GM21367 (cell line): ENCODE measurements at regions not wholly inside any gene's neighbourhood (a gene's known extent, or its start where the extent isn't known, plus 50 kb on each side); places are given as distances from the start of the nearest gene placed in this dataset.

Experiments used
- ATAC-seq: cut with Tn5 transposase; IDR thresholded peaks from one replicate; pipeline ENCODE4 v1.9.1; 2021; ENCODE audit not compliant: unreplicated experiment

DNA sequence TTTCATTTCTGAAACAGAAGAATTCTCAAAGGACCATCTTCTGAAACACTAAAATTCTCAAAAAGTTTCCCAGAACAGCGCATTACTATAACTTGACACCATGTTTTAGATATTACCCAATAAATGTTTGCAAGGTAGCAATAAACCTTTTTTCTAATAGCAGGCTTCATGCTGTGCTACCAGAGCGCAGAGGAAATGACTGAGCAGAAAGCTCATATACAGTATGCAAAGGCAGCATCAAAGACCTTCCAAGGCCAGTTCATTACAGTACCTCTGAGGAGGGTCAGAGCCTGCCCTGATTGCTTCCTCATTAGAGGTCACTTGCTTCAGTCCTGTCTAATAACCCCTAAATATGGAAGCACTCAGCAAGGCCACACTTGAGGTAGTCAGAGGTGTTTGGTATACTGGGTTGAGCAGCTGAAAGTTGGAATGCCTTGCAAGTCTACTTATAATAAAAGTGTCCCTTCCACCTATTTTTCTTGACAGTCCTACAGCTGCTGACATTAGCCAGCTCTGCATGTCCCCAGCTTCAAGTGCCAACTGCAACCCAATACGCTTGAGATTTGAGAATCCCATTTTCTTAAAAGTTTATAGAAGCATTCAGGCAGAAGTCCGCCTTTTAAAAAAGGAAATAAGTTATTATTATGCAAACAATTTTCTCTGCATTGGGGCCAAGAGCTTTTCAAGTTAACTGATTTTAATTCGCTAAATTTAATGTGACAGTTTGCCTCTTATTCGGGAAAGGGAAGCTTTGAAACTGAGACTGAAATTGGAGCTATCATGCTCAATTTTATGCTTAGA lies 207.2 kb downstream of the ZC3H11B start:
- no peak for ATAC-seq

DNA sequence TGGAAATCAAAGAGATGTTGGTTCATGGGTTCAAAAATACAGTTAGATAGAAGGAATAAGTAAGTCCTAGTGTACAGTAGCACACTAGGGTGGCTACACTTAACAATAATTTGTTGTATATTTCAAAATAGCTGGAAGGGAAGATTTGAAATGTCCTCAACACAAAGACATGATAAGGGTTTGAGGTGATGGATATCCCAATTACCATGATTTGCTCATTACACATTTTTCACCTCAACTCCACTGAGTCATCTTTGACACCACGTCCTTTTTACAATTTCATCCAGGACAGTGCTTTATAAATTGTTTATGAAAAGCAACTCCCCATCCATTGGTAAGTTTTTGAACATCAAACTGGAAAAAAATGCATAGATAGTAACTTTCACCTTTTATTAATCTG lies 208.3 kb downstream of the ZC3H11B start:
- no peak for ATAC-seq

DNA sequence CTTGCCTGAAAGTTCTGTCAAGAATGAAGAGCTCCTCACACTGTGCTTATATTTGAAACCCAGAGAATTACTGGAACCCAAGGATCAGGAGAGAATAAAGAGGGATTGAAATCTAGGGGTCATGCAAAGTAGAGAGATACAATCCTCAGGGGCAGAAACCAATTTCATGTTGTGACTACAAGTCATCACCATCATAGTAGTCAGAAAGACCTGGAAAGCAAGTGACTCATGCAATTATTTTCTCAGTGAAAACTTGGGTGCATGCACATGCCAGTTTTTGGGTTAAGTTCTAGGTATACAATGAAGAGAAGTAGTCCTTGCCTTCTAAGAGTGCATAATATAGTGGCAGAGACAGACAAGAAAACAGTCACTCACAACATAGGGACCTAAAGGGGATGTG lies 210.0 kb downstream of the ZC3H11B start:
- ATAC-seq, result no peak

DNA sequence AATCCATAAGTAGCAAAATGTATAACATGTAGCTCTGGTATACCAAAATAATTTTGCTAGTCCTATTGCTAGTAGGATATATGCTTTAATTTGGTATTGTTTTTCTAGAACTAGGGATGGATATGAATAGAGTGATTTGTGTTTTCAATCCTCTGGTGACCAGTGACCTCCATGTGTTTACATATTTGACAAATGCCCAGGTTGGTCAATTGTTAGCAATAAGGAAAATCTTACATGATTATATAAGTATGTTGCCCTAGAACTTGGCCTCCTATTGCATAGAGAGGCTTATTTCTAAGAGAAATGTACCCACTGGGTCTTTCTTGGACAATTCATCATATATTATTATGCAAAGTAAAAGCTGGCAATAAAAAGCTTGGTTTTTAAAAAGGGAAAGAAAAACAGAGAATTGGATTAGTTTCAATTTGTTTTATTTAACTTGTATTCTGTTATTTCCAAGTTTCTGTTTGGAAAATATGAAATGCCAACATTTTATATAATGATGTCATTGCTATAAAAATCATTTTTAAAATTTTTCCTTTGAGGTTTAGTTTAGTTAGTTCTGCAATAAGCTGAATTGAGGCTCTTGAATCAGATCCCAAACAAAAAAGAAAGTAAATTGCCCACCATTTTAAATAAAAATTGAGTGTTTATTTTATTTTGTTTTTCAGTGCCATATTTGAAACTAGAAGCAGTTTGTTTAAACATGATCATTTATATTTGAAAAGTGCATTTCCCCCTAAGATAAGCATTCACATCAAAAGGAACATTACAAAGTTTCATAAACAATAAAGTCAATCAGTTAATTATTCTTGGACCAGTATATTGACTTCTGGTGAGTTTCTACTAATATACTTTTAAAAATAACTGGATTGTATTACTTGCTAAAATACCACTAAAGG lies 210.9 kb downstream of the ZC3H11B start:
- ATAC-seq, result no peak

DNA sequence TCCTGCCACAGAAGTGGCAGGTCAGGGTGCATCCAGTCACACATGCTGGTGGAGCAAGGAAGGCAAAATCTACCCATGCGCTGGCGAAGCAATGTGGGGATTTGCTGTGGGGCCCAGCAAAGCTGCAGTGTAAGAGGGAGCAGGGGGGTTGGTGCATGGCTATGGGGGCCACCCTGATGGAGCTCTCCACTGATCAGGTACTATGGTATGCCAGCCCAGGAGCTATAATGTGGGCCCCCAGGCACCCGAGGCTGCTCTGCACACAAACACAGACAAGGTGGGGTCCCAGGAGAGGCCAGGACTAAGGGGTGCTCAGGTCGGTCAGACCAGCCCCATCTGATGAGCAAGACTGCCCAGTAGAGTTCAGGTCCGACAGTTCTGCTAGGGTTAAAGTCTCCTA lies 213.5 kb downstream of the ZC3H11B start:
- ATAC-seq, result no peak

DNA sequence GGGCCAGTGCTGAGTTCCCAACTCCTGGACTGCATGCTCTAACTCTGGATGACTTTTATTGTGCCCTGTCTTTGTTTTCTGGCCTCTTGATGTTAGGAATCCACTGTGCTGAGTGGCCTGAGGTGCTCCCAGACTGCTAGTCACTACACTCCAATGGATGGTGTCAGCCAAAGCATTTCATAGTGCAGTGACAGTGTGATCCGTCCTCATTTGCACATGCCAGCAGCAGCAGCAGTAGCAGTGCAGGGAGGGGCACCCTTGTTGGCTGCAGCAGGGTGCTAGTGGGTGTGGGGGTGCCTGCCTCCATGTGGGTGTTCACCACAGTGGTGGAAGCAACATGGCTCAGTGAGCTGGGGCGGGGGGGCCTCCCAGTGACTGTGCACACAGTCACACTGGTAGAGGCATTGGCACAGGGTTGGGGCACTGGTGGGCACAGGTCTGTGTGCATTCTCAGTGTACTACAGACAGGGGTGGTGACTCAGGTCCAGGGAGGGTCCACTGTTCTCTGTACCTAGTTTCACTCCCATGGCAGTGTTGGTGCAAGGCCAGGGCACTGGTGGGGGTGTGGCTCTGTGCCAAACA lies 214.0 kb downstream of the ZC3H11B start:
- ATAC-seq, result no peak

DNA sequence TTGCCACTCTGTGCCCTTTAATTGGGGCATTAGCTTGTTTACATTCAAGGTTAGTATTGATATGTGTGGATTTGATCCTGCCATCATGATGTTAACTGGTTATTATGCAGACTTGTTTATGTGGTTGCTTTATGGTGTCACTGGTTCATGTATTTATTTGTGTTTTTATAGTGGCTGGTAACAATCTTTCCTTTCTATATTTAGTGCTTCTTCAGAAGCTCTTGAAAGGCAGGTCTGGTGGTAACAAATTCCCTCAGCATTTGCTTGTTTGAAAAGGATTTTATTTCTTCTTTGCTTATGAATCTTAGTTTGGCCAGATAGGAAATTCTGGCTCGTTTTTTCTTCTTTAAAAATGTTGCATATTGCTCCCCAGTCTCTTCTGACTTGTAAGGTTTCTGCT lies 215.4 kb downstream of the ZC3H11B start:
- ATAC-seq, result no peak

DNA sequence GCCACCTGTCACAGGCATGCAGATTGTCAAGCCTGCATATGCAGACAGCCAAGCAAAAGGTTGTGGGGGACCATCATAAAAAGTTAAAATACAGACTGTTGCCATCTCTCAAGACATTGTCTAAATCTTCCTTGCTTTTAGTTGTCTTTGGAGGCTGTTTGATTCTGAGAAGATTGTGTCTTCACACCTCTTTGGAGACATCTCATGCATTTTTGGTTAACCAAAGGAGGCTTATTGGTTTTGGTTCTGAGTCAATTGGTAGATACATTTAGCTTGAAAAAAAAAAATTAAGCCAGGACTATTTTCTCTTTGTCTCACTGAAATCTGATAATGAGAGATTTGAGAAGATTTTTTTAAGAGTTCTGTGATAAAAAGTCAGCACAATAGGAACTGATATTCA lies 217.6 kb downstream of the LYPLAL1 start:
- ATAC-seq, result no peak

DNA sequence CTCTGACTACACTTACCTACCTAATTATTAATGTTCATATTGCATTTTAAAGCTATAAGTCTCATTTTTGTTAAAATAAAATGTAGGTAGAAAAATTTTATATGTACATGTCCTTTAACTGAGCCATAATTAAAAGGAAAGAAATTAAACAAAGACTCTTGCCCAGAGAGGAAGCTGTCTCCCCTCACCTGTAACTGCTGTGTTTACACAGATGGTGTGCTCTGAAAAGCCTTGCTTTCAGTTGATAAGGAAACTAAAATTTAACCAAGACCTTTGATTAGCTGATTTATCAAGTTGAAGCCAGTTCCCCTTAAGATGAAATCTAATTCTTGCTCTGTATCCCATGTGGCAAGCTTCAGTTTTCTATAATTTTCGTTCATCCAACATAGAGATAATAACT lies 213.5 kb downstream of the LYPLAL1 start:
- ATAC-seq, result no peak

DNA sequence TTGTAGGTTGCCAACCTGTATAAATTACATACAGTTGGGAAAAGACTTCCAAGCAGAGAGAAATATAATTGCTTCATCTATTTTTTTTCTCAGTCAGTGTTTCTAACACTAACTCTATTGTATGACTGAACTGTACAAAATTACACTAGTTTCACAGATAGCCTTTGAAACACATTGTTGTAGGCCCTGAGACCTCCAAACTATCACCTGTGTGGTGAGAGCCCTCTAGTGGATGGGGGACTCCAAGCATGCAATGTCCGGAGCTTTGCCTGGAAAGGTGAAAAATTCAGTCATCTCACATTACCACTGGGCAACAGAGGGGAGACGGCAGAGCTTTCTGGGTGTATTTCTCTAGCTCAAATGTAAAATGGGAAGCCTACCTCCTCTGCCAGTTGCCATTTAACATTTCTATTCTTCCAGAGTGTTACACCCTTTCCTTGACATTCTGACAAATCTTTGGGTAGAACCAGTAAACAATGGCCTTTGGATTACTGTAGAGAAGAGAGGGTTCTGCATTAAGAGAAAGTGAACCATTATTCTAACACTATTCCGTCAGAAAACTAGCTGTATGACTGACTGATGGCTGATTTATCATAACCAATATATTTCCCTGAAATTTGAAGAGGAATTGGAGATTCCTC lies 212.2 kb downstream of the LYPLAL1 start:
- peak; percentile 98 for ATAC-seq

DNA sequence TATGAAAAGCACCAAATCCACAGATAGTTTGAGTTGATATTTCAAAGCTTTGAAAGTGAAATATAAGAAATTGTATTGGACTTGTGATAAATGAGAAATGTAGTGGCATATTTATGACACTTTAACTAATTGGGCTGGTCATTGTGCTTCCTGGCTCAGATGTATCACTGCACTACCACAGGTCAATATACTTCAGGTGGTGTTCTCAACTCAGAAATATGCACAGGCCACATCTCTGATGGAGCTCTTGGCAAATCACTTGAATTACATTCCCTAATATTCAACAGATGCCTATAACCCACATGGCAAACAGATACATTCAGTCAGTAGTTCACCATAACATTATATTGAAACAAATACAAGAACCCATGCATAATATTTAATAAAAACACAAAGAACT lies 209.6 kb downstream of the LYPLAL1 start:
- no peak for ATAC-seq

DNA sequence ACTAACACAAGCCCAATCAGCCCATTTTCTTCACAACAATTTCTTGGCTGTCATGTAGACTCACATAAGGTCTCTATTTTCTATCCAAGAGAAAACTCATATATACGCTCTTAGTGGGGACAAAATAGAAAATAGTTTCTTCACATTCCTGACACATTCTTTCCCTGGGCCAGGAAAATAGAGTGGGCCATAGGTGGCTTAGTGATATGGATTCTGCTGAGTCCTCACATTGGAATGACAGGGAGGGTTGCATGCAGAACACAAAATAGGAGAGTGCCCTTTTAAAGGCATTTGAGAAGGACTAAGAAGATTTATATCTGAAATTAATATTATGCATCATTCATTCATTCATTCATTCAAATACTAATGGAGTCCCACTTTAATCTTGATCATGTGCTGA lies 207.7 kb downstream of the LYPLAL1 start:
- ATAC-seq, result no peak

DNA sequence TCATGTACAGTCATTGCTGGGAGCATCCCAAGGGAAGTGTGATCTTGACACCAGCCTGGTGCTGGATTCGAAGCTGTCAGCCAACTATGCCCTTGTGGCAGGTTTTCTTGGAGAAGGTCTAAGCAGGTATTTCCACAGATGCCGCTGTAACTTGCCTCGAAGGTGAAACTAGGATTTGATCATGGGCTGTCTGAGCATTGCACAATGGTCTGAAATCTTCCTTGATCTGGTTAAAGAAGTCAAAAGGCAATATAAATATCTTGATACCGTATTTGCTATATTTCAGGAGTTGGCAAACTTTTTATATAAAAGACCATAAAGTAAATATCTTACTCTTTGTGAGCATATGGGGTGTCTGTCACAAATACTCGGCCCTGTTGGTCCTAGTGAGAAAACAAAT lies 206.8 kb downstream of the LYPLAL1 start:
- ATAC-seq, result no peak

DNA sequence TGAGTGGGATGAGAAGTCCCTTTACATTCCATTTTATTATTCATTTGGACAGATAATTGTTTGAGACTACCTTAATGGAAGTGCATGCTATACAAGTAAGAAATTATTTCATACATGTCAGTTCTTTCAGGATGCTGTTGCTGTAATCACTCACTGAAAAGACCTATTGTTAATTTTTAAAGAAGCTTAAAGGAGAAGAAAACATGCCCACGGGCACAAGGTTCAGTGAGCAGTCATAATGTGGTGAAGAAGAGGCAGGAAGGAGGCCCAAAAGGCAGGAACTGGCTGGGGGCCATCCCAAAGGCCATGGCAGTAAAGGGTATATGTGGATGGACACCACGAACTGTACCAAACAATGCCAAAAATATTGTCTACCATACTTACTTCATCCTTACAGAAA lies 206.0 kb downstream of the LYPLAL1 start:
- ATAC-seq, result no peak

DNA sequence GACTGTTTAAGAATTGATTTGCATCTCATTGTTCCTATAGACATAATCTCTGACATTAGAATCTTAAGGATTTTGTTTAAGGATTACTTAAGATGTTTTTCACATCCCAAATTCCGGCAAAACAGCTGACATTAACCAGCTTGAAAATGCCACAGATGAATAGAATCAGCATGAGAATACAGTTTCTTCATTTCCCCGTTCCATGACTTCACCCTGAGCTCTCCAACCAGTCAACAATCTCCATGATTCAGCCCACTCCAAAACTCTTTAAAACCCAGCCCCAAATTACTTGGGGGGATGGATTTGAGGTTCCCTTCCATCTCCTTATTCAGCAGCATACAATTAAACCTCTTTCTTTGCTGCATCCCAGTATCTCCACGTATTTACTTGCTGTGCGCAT lies 201.0 kb downstream of the LYPLAL1 start:
- no peak for ATAC-seq

DNA sequence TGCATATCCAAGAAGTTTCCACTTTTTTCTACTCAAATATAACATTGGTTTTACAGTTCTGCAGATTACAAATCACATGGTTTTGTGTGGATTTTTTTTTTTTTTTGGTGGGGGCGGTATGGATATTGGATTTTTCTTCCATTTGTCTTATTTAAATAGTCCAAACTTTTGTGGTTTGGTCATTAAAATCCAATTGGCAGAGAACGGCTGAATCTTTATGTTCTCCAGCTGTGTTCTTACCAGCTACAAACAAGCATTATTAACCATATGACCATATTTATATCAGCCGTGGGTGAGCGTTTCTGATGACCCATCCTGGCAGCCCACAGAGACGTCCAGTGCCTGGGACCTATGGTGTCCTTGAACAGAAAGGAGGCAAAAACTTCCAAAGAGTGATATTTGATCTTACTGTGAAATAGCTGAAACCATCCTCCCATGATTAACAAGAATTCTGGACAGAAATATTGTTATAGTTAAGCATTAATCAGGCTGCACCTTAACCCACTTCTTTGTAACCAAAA lies 200.4 kb downstream of the LYPLAL1 start:
- ATAC-seq, result no peak

DNA sequence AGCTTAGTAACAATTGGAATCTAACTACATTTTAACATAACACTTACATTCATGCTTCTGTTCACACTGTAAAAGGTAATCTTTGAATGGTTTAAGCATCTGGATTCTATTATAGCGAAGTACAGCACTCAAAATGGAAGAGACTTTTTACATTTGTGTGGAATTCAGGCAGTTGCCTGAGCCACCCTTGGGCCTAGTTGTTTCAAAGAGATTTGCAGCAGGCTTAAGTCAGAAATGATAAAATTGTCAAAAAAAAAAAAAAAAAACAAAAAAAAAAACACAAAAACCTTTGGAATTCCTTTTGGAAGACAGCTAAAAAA lies 199.9 kb downstream of the LYPLAL1 start:
- no peak for ATAC-seq

DNA sequence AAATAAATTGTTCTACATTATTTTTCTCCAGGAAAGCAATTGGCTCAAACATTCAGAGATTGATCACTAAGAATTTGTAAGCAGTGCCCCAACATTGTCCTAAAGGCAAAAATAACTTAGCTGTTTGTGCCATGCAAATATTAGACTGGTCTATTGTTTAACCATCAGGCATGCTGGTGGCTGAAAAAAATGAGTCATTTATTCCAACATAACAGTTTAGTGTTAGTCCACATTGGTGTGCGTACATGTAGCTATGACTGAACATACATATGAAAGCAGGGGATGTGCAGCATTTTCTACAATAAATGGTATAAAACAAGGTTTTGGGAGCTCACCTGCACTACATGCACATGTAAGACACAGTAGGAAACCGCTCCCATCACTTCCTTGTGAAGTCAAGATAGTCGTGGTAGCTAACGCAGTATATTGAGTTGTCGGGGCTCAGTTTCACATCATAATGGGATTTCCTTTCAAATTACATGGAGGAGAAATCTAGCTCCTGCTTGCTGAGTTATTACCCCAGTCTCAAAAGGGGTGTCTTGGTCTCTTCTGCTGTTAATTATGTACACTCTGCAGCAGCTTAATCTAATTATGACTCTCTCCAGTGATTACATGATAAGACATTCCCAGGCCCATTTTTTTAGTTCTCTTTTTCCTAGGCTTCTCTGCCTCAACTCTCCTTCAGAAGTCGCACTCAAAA lies 199.4 kb downstream of the LYPLAL1 start:
- ATAC-seq, result no peak

DNA sequence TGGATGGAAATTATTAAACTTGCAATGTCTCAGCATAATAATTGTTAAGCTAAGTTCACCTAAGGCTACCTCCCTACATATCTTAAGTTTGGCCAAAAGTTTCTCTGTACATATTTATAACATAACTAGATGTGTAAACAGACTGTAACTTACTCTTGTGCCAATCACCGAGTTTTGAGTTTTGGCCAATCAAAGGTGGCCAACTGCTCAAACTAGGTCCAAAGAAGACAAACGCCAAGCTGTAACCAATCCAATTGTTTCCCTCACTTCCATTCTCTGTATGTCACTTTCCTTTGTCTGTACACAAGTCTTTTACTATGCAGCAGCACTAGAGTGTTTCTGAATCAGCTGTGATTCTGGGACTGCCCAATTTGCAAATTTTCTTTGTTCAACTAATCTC lies 197.8 kb downstream of the LYPLAL1 start:
- ATAC-seq, result no peak

DNA sequence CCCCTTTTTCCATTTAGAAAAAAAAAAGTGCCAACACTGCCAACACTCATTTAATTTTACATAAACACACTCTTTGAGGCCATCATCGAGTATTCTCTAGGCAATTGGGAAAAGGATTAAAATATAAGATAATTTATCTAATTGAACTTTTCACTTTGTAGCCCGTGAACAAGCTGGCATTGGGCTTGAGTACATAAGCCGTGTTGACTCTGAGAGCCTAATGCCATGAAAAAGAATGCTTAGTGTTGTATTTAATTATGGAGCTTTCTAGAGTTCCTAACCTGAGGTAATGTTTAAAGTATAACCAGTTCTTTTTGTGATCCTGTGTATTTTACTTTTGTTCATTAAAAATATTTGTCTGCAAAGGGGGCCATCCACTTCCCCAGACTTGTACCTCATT lies 193.8 kb downstream of the LYPLAL1 start:
- ATAC-seq, result no peak

DNA sequence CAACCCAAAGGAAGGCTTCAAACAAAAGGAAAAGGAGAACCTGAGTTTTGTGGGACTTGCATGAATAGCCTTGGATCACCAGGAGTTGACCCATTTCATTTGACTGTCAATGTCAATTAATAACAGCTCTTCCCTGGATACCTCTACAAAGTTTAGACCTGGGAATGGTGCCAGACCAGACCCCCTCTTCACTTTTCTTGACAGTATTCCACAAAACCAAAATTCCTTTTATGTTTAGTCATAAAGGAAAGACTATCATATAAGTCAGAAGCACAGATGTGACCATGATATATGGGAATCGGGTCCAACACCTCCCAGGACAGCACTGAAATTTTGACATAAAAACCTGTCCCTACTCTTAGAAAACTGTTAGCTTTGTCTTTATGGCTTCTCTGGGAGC lies 191.8 kb downstream of the LYPLAL1 start:
- ATAC-seq, result no peak
